GM19025 (cell line): ENCODE measurements at regions not wholly inside any gene's neighbourhood (a gene's known extent, or its start where the extent isn't known, plus 50 kb on each side); places are given as distances from the start of the nearest gene placed in this dataset.
"Not testable (repeated sequence)": the region's sequence is repeated elsewhere in the genome, so short reads cannot be mapped to it uniquely, and the experiment has no call there.

ENCODE experiments used
- ATAC-seq: cut with Tn5 transposase; IDR thresholded peaks from one replicate; pipeline ENCODE4 v1.9.1; 2021; ENCODE audit warnings: mild to moderate bottlenecking, low read depth, moderate library complexity; ENCODE audit not compliant: unreplicated experiment

DNA sequence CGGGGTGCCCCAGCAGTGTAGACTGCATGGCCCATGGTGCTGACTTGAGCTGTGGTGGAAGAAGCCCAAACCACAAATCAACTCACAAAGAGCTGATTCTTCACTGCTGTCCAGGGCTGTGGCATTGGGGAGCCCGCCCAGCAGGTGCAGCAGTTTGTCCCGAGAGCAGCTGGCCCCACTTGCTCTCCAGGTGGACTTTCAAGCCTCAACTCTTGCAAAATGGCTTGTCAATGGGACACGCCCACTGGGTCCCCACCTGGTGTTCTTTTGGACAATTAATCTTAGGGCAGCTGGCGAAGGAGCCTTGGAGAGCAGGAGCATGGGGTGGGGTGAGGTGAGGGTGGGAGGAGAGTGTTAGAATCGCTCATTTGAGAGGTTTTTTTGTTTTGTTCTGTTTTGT is 117.9 kb downstream of the MYCN start:
- no peak for ATAC-seq

GRCh38 chr2:16057661-16058060 is 117.3 kb downstream of the MYCN start:
- no peak for ATAC-seq

GRCh38 chr2:16055848-16056580 is 115.7 kb downstream of the MYCN start:
- ATAC-seq = peak; percentile 80

GRCh38 chr2:16053437-16054257 is 113.3 kb downstream of the MYCN start:
- no peak for ATAC-seq

DNA sequence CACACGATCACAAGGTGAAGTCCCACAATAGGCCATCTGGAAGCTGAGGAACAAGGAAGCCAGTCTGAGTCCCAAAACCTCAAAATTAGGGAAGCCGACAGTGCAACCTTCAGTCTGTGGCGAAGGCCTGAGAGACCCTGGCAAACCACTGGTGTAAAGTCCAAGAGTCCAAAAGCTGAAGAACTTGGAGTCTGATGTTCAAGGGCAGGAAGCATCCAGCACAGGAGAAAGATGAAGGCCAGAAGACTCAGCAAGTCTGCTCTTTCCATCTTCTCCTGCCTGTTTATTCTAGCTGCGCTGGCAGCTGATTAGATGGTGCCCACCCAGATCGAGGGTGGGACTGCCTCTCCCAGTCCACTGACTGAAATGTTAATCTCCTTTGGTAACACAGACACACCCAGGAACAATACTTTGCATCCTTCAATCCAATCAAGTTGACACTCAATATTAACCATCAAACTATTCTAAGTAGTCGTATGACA is 112.3 kb downstream of the MYCN start:
- not testable (repeated sequence) for ATAC-seq

- no peak for ATAC-seq
Measured at GRCh38 chr2:16051841-16052564, 111.7 kb downstream of the MYCN start.

DNA sequence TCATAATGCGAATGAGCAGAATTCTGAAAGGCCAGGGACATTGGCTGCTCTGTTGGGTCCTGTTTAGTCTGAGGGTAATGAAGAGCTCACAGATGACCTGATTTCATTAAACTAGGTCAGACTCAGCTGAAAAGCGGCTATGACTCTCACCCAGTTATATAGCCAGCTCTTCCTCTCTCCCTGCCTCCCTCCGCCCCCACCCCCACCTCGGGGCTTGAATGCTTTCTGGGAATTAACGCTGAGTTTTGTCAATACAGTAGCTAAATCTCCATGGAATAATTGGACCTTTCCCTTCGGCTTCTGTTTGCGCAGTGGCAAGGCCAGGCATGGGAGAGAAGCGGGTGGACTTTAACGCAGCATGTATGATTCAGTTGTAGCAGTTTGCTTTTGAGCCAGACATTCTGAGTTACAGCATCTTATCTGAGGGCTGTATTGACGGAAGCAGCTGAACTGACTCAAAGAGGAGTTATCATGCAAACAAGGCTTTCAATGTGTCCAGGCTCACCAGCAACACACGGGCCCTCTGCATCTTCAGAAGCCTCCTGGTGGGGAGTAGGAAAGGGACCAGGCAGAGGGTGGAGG is 110.6 kb downstream of the MYCN start:
- no peak for ATAC-seq

GRCh38 chr2:16050261-16050907 is 110.0 kb downstream of the MYCN start:
- no peak for ATAC-seq

DNA sequence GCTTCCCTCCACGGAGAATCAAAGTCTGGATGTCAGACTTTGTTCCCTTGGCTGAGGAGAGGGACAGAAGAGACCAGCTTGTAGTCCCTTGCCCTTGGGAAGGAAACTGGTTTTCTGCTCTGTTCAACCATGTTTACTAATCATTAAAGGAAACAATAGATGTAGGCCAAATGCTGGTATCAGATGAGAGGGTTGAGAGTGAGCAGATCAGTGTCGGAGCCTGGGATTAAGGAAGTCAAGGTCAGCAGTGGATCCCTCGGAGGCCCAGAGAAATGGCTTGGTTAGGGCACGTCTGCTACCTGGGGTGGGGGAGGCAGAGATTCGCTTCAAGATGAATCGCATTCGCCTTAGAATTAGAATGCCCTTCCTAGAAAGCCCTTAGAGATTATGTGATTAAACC is 109.1 kb downstream of the MYCN start:
- no peak for ATAC-seq

- no peak for ATAC-seq
Measured at GRCh38 chr2:16048466-16048865, 108.1 kb downstream of the MYCN start.

DNA sequence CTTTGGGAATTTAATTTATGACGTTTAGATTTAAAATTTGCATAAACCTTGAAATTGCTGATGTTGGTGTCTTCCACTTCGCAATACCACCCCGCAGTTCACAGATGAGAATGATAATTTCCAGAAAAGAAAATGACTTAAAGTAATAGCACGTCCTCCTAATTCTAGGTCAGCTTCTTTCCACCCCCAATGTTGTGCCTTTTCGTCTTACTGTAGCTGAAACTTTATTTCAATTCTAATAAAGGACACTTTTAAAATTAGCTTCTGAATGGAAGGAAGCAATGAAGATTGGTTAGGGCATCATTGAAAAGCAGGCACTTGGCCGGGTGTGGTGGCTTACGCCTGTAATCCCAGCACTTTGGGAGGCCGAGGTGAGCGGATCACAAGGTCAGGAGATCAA is 107.4 kb downstream of the MYCN start:
- ATAC-seq = no peak

DNA sequence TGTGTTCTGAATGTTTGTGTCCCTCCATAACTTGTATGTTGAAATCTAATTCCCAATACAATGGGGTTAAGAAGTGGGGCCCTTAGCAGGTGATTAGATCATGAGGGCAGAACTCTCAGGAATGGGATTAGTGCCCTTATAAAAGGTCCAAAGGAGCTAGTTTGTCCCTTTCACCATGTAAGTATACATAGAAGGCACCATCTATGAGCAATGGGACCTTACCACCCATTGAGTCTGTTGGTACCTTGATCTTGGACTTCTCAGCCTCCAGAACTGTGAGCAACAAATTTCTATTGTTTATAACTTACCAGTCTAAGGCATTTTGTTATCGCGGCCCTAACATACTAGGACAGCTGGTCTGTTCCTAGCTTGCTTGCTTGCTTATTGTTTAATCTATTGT is 106.3 kb downstream of the MYCN start:
- no peak for ATAC-seq

DNA sequence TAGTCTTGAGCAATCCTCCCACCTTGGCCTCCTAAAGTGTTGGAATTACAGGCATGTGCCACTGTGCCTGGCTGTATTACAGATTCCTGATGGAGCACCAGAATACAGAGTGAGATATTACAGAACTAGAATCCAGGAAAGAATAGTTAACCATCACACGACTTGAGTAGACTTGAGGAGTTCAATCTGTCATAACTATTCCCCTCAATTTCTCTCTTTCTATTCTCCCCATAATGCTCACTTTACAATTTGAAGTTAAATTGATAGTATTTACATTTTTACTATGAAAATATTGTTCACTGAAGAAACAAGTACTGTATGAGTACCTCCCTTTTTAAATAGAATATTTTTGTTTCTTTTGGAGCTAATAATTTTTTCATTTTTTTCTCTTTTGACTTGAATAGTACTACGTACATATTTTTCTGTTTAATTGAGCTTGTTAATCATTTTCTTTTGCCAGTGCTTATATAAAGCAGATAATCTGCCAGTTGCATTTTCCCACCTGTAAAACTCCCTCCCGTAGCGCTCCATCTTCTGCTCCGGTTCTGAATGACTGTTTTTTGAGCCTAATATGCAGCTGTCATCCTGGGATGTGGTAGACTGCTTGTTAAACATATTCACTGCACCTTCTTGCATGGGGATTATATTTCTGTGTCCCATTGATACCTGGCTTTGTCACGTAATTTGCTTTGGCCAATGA is 105.5 kb downstream of the MYCN start:
- ATAC-seq = no peak

DNA sequence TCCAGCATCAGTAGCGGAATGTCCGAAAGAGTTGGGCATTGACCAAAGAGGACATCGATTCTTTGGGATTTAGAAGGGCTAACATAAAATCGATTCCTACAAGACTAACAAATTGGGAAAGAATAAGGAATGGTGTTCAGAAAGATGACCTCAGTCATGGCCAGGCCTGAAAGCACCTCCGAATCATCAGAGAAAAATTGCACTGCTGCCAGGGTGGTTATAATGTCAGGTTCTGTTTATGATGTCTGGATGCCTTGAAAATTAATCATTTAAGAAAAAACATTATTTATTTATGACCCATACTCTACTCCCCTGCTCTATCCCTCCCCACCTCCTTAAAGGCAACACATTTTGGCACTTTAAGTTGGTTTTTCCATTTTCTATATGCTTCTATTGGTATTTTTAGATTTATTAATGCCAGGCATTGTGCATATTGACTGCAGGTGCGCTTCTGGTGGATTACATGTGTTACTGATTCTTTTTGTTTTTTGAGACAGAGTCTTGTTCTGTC is 104.7 kb downstream of the MYCN start:
- no peak for ATAC-seq

DNA sequence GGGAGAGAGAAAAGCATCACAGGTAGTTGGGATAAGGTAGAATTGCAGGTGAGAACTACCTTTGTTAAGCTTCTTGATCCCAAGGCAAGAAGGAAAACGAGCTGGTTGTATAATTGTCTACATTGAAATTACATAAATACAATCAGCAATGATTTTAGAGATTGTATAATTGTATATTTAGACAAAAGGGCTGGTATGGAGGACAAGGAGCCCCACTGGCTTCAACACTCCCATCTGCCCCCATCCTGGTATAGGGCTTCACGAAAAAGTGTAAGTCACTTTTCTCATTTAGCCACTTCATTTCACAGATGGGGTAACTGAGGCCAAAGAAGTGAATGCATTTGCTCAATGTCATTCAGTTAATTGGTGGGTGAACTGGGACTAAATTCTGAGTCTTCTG is 103.3 kb downstream of the MYCN start:
- ATAC-seq = no peak

DNA sequence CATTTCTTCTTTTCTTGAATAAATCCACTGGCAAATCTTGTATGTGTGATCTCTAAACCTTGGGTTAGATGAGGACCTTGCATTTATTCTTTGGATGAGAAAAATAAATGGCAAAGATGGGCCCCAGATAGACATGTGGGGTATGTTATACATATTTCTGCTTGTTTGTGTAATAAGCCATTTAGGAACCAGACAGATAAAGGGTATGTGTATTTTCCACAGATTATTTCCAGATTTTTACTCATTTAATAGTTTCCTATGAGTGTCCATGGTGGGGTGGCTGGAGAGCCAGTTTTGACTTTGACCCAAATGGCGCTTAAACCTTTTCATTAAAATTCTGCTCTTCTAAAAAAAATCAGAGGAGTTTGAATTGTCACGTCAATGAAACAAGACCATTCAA is 102.8 kb downstream of the MYCN start:
- ATAC-seq = no peak

- ATAC-seq = no peak
Measured at GRCh38 chr2:16042201-16042700, 101.9 kb downstream of the MYCN start.

DNA sequence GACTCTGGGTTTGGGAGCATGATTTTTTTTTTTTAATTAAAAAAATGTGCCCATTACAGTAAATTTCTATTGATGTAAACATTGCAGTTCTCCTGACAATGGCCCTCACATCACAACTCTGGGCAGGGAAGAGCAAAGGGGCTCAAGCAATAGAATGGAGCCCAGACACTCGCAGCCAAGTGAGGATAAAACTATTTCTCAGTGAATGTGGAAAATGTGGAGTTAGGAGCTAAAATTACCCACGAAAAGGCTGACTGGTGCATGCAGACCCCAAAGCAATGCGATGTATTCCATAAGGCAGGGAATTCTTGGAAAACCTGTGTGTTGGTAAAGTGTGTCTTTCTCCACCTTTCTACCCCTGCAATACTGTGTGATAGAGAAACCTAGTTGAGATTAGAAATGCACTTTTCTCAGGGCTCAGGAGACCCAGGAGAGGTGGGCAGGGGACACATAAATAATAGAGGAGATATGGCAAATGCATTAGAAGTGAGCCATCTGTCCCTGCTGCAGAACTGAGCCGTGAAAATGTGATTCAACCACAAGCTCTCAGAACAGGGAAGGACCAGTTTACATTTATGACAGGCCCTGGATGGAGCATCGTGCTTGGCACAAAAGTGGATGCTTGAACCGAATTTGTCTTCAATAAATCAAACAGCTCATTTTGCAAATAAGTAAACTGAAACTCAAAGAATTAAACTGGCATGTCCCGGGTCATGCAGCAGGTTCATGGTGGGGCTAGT is 100.1 kb downstream of the MYCN start:
- no peak for ATAC-seq

DNA sequence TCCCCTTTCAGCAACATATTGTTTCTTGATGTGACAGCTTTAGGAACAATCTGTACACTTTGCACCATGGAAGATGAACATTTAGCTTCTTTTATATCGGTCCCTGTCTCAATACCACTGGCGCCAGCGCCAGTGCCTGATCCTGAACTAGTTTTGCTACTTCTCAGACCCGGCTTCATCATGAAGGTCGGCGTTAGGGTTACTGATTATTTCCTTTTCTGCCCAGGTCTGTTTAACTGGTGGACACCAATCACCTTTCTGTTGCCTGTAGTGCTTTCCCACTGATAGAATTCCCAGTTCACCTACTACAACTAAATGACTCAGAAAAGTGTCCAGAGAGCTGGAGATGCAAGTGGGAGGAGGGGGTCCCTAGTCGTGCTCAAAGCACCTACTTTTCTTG is 99.5 kb downstream of the MYCN start:
- ATAC-seq = no peak
